Testis (tissue), 2 donors: ENCODE measurements at regions not wholly inside any gene's neighbourhood (a gene's known extent, or its start where the extent isn't known, plus 50 kb on each side); places are given as distances from the start of the nearest gene placed in this dataset.
"Not testable (repeated sequence)": the region's sequence is repeated elsewhere in the genome, so short reads cannot be mapped to it uniquely, and the experiment has no call there.

ENCODE experiments used
- CTCF ChIP-seq, 3 experiments: fragments of 450-650 bp in 2 of 3; fragments of 200-600 bp in 1 of 3; sonication (generic) in 1 of 3; IDR thresholded peaks; one replicate each; pipeline ENCODE4 v1.5.1; 2016 to 2019; ENCODE audit warnings: antibody characterized with exemption in 3 of 3, mild to moderate bottlenecking in 2 of 3, moderate library complexity in 1 of 3
- POLR2A ChIP-seq: fragments of 450-650 bp; IDR thresholded peaks from one replicate; pipeline ENCODE4 v1.6.1; 2017; ENCODE audit warnings: antibody characterized with exemption, mild to moderate bottlenecking, moderate library complexity

DNA sequence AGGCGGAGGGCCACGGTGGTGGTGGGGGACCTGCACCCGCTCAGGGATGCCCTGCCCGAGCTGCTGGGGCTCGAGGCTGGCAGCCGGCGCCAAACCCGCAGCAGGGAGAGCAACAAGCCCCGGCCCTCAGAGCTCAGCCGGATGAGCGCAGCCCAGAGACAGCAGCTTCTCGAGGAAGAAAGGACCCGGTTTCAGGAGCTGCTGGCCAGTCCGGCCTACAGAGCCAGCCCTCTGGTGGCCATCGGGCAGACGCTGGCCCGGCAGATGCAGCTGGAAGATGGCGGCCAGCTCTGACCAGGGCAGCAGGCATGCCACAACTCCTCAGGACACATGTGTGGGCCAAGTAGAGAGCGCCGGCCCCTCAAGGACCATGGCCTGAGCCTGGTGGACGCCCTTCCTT, 484.4 kb downstream of the TUBA3C start:
- TF ChIP-seq POLR2A; CTCF (IDR thresholded peaks at IDR 0.05): not testable (repeated sequence)
